ENCODE measurements at regions not wholly inside any gene's neighbourhood (a gene's known extent, or its start where the extent isn't known, plus 50 kb on each side); places are given as distances from the start of the nearest gene placed in this dataset.
"Not testable (repeated sequence)": the region's sequence is repeated elsewhere in the genome, so short reads cannot be mapped to it uniquely, and the experiment has no call there.

DNA sequence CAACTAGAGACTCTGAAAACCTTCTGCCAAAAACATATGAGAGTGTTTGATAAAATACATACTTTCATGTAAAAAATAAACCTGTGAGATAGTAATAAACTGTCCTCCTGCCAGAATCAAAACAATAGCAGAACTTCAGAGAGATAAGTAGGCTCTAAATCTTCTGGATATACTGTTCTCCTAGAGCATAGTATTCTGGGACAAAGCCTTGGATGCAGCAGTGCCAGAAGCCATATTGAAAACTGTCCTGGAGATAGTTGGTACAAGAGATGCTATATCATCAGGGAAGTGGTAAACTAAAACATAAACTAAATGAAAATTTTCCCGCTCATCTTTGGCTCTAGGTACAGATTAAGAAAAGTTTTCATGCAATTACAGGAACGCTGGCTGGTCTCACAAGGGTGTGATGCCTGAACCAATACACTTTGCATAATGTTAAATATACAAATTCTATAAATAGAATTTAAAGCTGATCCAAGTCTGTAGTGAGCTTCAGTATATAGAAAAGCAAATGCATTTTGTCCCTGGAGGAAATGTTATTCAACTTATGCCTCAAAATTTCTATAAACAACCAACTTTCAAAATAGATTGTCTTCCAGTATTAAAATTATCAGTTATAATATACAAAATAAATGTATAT is 355.6 kb downstream of the ADAMTS20 start:
- no peak overlapping the region for H3K27ac ChIP-seq
- H3K4me3 ChIP-seq = no peak overlapping the region
- TF ChIP-seq, protein P1, sequence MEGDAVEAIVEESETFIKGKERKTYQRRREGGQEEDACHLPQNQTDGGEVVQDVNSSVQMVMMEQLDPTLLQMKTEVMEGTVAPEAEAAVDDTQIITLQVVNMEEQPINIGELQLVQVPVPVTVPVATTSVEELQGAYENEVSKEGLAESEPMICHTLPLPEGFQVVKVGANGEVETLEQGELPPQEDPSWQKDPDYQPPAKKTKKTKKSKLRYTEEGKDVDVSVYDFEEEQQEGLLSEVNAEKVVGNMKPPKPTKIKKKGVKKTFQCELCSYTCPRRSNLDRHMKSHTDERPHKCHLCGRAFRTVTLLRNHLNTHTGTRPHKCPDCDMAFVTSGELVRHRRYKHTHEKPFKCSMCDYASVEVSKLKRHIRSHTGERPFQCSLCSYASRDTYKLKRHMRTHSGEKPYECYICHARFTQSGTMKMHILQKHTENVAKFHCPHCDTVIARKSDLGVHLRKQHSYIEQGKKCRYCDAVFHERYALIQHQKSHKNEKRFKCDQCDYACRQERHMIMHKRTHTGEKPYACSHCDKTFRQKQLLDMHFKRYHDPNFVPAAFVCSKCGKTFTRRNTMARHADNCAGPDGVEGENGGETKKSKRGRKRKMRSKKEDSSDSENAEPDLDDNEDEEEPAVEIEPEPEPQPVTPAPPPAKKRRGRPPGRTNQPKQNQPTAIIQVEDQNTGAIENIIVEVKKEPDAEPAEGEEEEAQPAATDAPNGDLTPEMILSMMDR (IDR thresholded peaks at IDR 0.05) = no peak
- no peak for DNase-seq (ENCODE audit: low spot score)

DNA sequence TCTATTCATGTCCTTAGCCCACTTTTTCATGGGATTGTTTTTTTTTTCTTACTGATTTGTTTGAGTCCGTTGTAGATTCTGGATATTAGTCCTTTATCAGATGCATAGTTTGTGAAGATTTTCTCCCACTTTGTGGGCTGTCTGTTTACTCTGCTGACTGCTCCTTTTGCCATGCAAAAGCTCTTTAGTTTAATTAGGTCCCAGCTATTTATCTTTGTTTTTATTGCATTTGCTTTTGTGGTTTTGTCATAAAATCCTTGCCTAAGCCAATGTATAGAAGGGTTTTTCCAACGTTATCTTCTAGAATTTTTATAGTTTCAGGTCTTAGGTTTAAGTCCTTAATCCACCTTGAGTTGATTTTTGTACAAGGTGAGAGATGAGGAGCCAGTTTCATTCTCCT is 358.9 kb downstream of the ADAMTS20 start:
- not testable (repeated sequence) for H3K27ac ChIP-seq; H3K4me3 ChIP-seq; DNase-seq (ENCODE audit: low spot score)

DNA sequence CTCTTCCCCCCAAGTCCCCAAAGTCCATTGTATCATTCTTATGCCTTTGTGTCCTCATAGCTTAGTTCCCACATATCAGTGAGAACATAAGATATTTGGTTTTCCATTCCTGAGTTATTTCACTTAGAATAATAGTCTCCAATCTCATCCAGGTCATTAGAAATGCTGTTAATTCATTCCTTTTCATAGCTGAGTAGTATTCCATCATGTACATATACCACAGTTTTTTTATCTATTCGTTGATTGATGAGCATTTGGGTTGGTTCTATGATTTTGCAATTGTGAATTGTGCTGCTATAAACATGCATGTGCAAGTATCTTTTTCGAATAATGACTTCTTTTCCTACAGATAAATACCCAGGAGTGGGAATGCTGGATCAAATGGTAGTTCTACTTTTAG is 359.6 kb downstream of the ADAMTS20 start:
- DNase-seq (ENCODE audit: low spot score); H3K4me3 ChIP-seq; H3K27ac ChIP-seq: not testable (repeated sequence)

DNA sequence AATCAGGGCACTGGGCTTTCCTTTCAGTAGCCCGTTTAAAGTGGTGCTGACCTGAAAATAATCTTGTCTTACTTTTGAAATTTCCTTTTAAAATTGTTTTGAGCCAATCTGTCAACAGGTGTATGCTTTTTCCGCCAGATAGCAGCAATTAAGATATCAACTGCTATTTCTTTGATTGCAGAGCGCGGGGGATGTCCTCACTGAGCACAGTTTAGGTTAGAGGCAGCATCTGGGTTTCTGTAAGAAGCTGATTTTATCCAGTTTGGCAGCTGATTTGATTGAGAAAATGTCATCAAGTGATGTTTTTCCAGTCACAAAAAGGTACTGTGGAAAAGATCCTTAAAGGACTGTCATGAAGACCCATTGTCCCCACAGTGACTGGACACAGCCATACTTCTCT is 371.8 kb downstream of the ADAMTS20 start:
- Histone ChIP-seq H3K27ac (no peak overlapping the region), H3K4me3 (no peak overlapping the region)
- TF ChIP-seq, protein P1 (IDR thresholded peaks at IDR 0.05) = no peak
- no peak for DNase-seq (ENCODE audit: low spot score)

DNA sequence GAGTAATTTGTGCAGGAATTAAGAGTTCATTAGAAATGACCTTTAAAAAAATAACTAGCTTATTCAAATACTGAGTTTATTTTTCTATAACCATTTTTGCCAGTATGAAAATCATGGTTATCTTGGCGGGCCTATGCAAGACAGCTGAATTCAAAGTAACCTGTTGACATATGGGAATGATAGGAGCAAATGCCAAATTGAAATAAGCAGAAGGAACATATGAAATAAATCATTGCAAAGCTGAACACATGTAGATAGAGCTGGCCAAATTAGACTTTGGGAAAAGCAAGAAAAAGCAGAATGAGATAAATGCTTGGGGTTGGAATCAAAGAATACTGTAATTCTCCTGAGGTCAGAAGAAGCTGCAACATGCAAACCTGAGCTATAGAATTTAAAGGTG is 372.5 kb downstream of the ADAMTS20 start:
- H3K4me3 ChIP-seq = no peak overlapping the region
- no peak overlapping the region for H3K27ac ChIP-seq
- TF ChIP-seq, protein P1 (IDR thresholded peaks at IDR 0.05) = no peak
- no peak for DNase-seq (ENCODE audit: low spot score)

DNA sequence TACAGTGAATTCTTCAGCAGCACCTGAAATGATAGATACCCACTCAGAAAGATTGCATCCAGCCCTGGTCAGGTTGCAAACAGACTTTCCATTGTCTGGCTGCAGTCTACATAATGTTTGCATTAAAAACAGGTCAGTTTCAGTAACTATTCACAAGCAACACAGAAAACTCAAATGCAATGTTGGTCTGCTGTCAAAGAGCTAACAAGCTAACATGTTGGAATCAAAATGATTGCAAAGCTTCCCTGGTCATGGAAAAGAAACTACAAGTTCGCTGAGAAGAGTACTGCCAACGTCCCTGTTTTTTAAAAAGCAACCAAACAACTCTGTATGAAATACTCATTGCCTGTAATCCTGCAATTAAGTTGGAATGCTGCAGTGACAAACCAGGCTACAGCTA is 374.7 kb downstream of the ADAMTS20 start:
- Histone ChIP-seq H3K4me3 (no peak overlapping the region), H3K27ac (no peak overlapping the region)
- no peak for DNase-seq (ENCODE audit: low spot score)
- TF ChIP-seq, protein P1 (IDR thresholded peaks at IDR 0.05) = no peak

DNA sequence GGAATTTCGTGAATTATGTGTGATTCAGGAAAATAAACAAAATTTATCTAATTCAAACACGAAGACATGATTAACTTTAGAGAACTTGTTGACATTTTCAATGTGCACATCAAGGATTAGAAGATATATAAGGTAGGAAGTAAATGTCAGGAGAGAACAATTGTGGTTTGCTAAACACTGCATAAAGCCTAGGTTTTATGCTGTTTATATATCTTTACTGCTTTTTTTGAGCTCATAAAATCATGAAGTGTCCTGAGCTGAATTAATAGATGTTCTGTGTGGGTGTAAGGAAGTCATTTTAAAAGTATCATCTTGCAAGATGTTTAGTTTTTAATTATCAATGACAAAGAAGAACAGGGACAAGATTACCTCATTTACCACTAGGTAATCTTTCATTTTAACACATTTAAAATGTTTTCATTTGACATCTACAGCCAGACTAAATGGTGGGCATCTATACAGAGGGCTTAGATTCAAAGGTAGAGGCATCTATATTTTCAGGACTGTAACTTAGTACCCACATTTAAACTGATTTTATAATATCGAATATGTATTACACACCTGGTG is 382.8 kb downstream of the ADAMTS20 start:
- no peak for DNase-seq (ENCODE audit: low spot score)
- H3K27ac ChIP-seq = no peak overlapping the region
- TF ChIP-seq, protein P1 (IDR thresholded peaks at IDR 0.05) = no peak

DNA sequence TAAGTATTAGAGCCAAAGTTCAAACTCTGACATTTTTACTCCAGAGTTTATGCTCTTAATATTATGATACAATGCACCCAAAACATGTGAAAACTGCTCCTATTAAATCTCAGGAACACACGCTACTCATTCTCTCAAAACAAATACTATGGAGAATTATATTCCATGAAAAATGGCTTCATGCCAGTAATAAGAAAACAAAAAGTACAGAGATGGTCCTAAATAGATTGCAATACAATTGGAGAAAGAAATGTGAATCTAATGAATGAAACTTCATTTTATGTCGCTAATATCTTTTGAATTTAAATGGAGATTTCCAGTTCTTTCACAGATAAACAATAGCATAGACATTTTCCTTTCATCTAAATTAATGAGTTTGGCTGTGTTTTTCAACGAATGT is 384.3 kb downstream of the ADAMTS20 start:
- DNase-seq (ENCODE audit: low spot score) = no peak
- H3K27ac ChIP-seq = no peak overlapping the region
- H3K4me3 ChIP-seq = no peak overlapping the region
- TF ChIP-seq, protein P1 (IDR thresholded peaks at IDR 0.05) = no peak

More for the DNA sequence above, 382.8 kb downstream of the ADAMTS20 start:
- H3K4me3 ChIP-seq = no peak overlapping the region

Data from coronary artery (tissue), 2 donors.